ENCODE measurements at regions not wholly inside any gene's neighbourhood (a gene's known extent, or its start where the extent isn't known, plus 50 kb on each side); places are given as distances from the start of the nearest gene placed in this dataset.

- no peak overlapping the region for H3K4me3 ChIP-seq (ENCODE audit: low read depth, low read length)
- DNase-seq (ENCODE audit: low read depth), result no peak
- no peak for TF ChIP-seq CTCF (IDR thresholded peaks at IDR 0.05; ENCODE audit: control insufficient read depth, extremely low read depth, insufficient read depth)
Observed at GRCh38 chr16:60914334-60914733, 1121.9 kb downstream of the CDH8 start.

GRCh38 chr16:60907645-60908044 lies 1128.6 kb downstream of the CDH8 start:
- TF ChIP-seq CTCF (IDR thresholded peaks at IDR 0.05; ENCODE audit: control insufficient read depth, extremely low read depth, insufficient read depth), result peak; percentile 26
- DNase-seq (ENCODE audit: low read depth), result no peak
- no peak overlapping the region for H3K4me3 ChIP-seq (ENCODE audit: low read depth, low read length)

- no peak for DNase-seq (ENCODE audit: low read depth)
- H3K4me3 ChIP-seq (ENCODE audit: low read depth, low read length), result no peak overlapping the region
- no peak for TF ChIP-seq CTCF (IDR thresholded peaks at IDR 0.05; ENCODE audit: control insufficient read depth, extremely low read depth, insufficient read depth)
Observed at GRCh38 chr16:60905811-60906210, 1130.4 kb downstream of the CDH8 start.

- no peak for DNase-seq (ENCODE audit: low read depth)
- TF ChIP-seq CTCF (IDR thresholded peaks at IDR 0.05; ENCODE audit: control insufficient read depth, extremely low read depth, insufficient read depth), result no peak
- no peak overlapping the region for H3K4me3 ChIP-seq (ENCODE audit: low read depth, low read length)
Observed at GRCh38 chr16:60902114-60902513, 1134.1 kb downstream of the CDH8 start.

GRCh38 chr16:60882816-60883215 lies 1153.4 kb downstream of the CDH8 start:
- DNase-seq (ENCODE audit: low read depth), result no peak
- no peak overlapping the region for H3K4me3 ChIP-seq (ENCODE audit: low read depth, low read length)
- no peak for TF ChIP-seq CTCF (IDR thresholded peaks at IDR 0.05; ENCODE audit: control insufficient read depth, extremely low read depth, insufficient read depth)

GRCh38 chr16:60852635-60853034 lies 1183.6 kb downstream of the CDH8 start:
- no peak overlapping the region for H3K4me3 ChIP-seq (ENCODE audit: low read depth, low read length)
- no peak for TF ChIP-seq CTCF (IDR thresholded peaks at IDR 0.05; ENCODE audit: control insufficient read depth, extremely low read depth, insufficient read depth)
- no peak for DNase-seq (ENCODE audit: low read depth)

GRCh38 chr16:60821661-60822060 lies 1214.6 kb downstream of the CDH8 start:
- no peak for DNase-seq (ENCODE audit: low read depth)
- no peak overlapping the region for H3K4me3 ChIP-seq (ENCODE audit: low read depth, low read length)
- no peak for TF ChIP-seq CTCF (IDR thresholded peaks at IDR 0.05; ENCODE audit: control insufficient read depth, extremely low read depth, insufficient read depth)

Data from LNCaP clone FGC (cell line).